ENCODE measurements at regions not wholly inside any gene's neighbourhood (a gene's known extent, or its start where the extent isn't known, plus 50 kb on each side); places are given as distances from the start of the nearest gene placed in this dataset.

- Histone ChIP-seq H3K27ac (no peak overlapping the region), H3K36me3 (ENCODE audit: insufficient read depth in 1 of 2, low read depth in 1 of 2) (no peaks in the 10 kb centered on the region), H3K9me3 (no peaks in the 10 kb centered on the region), H3K4me3 (no peak overlapping the region), H3K4me1 (no peaks in the 10 kb centered on the region), H3K27me3 (ENCODE audit: insufficient read depth in 3 of 3, low read length in 2 of 3) (peaks cover 0 to 2% (median 0%) of the 10 kb centered on the region in 3 donors)
- ATAC-seq: no peak
- intact Hi-C loops (cut with DNase I): loop anchor here in 1 of 2 donors (10.0 kb wide), 1 partner anchor 928 kb away; the partner anchor contains the start of gene TMEM30B
- no peak for TF ChIP-seq CTCF (IDR thresholded peaks at IDR 0.05)
- 63 to 70% (median 65%) methylated on average over 3 of the region's 3 CpGs for WGBS, 3 donors
- DNase-seq: no peak
Measured at GRCh38 chr14:60356386-60356785, 107.4 kb downstream of the PPM1A start.

GRCh38 chr14:60356906-60357550 is 108.0 kb downstream of the PPM1A start:
- no peak overlapping the region for H3K4me3 ChIP-seq
- no peak overlapping the region for H3K27ac ChIP-seq
- no peaks in the 10 kb centered on the region for H3K27me3 ChIP-seq (ENCODE audit: insufficient read depth in 3 of 3, low read length in 2 of 3)
- WGBS, 3 donors: 67 to 79% (median 75%) methylated on average over 10 of the region's 10 CpGs
- no peak for TF ChIP-seq CTCF (IDR thresholded peaks at IDR 0.05)
- H3K9me3 ChIP-seq: no peaks in the 10 kb centered on the region
- ATAC-seq: no peak
- no peaks in the 10 kb centered on the region for H3K36me3 ChIP-seq (ENCODE audit: insufficient read depth in 1 of 2, low read depth in 1 of 2)
- intact Hi-C loops (cut with DNase I): loop anchor here in 1 of 2 donors (10.0 kb wide), 1 partner anchor 928 kb away; the partner anchor contains the start of gene TMEM30B
- no peaks in the 10 kb centered on the region for H3K4me1 ChIP-seq
- no peak for DNase-seq

- DNase-seq: no peak
- no peaks in the 10 kb centered on the region for H3K4me1 ChIP-seq
- no peaks in the 10 kb centered on the region for H3K9me3 ChIP-seq
- intact Hi-C loops (cut with DNase I): loop anchor here in 1 of 2 donors (10.0 kb wide), 1 partner anchor 927 kb away; the partner anchor contains the start of gene TMEM30B
- TF ChIP-seq CTCF (IDR thresholded peaks at IDR 0.05): no peak
- 70 to 88% (median 83%) methylated on average over 3 of the region's 3 CpGs for WGBS, 3 donors
- no peaks in the 10 kb centered on the region for H3K27me3 ChIP-seq (ENCODE audit: insufficient read depth in 3 of 3, low read length in 2 of 3)
- no peak for ATAC-seq
- H3K27ac ChIP-seq: no peak overlapping the region
- no peaks in the 10 kb centered on the region for H3K36me3 ChIP-seq (ENCODE audit: insufficient read depth in 1 of 2, low read depth in 1 of 2)
- H3K4me3 ChIP-seq: no peak overlapping the region
Measured at GRCh38 chr14:60357551-60358149, 108.6 kb downstream of the PPM1A start.

GRCh38 chr14:60363275-60363674 is 114.3 kb downstream of the PPM1A start:
- 93 to 98% (median 98%) methylated on average over 2 of the region's 2 CpGs for WGBS, 3 donors
- no peak for TF ChIP-seq CTCF (IDR thresholded peaks at IDR 0.05)
- Histone ChIP-seq H3K27ac (no peak overlapping the region), H3K27me3 (ENCODE audit: insufficient read depth in 3 of 3, low read length in 2 of 3) (no peaks in the 10 kb centered on the region), H3K4me1 (no peaks in the 10 kb centered on the region), H3K4me3 (no peak overlapping the region), H3K9me3 (no peaks in the 10 kb centered on the region), H3K36me3 (ENCODE audit: insufficient read depth in 1 of 2, low read depth in 1 of 2) (no peaks in the 10 kb centered on the region)
- no peak for ATAC-seq
- no peak for DNase-seq
- intact Hi-C loops (cut with DNase I): no loop called here

Data from psoas muscle (tissue), 7 donors.